Activated T-helper 1 cell treated with anti-CD3 and anti-CD28 coated beads, Interleukin-12 subunit alpha, Interleukin-12 subunit beta, Interleukin-2, Interleukin-4 antibody, amounts not matched to agents 30 ng/mL and 10 ng/mL and 1 ng/mL, durations not matched to agents 14 hours and 24 hours and 36 hours (primary cell): ENCODE measurements at regions not wholly inside any gene's neighbourhood (a gene's known extent, or its start where the extent isn't known, plus 50 kb on each side); places are given as distances from the start of the nearest gene placed in this dataset.
"Not testable (repeated sequence)": the region's sequence is repeated elsewhere in the genome, so short reads cannot be mapped to it uniquely, and the experiment has no call there.

Experiments
- DNase-seq: peaks from one replicate; pipeline ENCODE4 v3.0.0; 2021; ENCODE audit warnings: low spot score
- H3K27ac Mint-ChIP-seq: one replicate; pipeline ENCODE4 v1.8.0; 2021; ENCODE audit warnings: mild to moderate bottlenecking, mixed read lengths
- H3K27me3 Mint-ChIP-seq: one replicate; pipeline ENCODE4 v1.8.0; 2022; ENCODE audit warnings: mild to moderate bottlenecking, moderate library complexity, mixed read lengths; ENCODE audit not compliant: insufficient read depth
- H3K36me3 Mint-ChIP-seq: one replicate; pipeline ENCODE4 v1.8.0; 2021; ENCODE audit warnings: low read depth, mixed read lengths
- H3K4me1 Mint-ChIP-seq: one replicate; pipeline ENCODE4 v1.8.0; 2021; ENCODE audit warnings: low read depth, mixed read lengths
- H3K4me3 Mint-ChIP-seq: one replicate; pipeline ENCODE4 v1.8.0; 2021; ENCODE audit warnings: mild to moderate bottlenecking, moderate library complexity, mixed read lengths
- H3K9me3 Mint-ChIP-seq: one replicate; pipeline ENCODE4 v1.8.0; 2021; ENCODE audit warnings: mixed read lengths
- intact Hi-C: fragments of 100-400 bp; cut with micrococcal nuclease; formaldehyde crosslinking; loops from one replicate; pipeline ENCODE4 v1.15.1; 2024

GRCh38 chr2:31674446-31674845 is 93.7 kb upstream of the SRD5A2 start:
- no peak overlapping the region for H3K27ac Mint-ChIP-seq
- no peak for DNase-seq
- no peak overlapping the region for H3K4me3 Mint-ChIP-seq

GRCh38 chr2:31666878-31667277 is 86.1 kb upstream of the SRD5A2 start:
- no peak overlapping the region for H3K27ac Mint-ChIP-seq
- peaks cover 7% of the 10 kb centered on the region for H3K9me3 Mint-ChIP-seq
- no peaks in the 10 kb centered on the region for H3K36me3 Mint-ChIP-seq
- DNase-seq: no peak
- peaks cover 4% of the 10 kb centered on the region for H3K27me3 Mint-ChIP-seq
- no peaks in the 10 kb centered on the region for H3K4me1 Mint-ChIP-seq
- no peak overlapping the region for H3K4me3 Mint-ChIP-seq
- intact Hi-C loops: no loop called here

More at GRCh38 chr2:31674446-31674845, 93.7 kb upstream of the SRD5A2 start:
- Mint-ChIP-seq H3K9me3 (peaks cover 11% of the 10 kb centered on the region), H3K36me3 (no peaks in the 10 kb centered on the region), H3K27me3 (peaks cover 4% of the 10 kb centered on the region), H3K4me1 (no peaks in the 10 kb centered on the region)
- intact Hi-C loops: no loop called here

GRCh38 chr2:31664949-31665724 is 84.4 kb upstream of the SRD5A2 start:
- no peaks in the 10 kb centered on the region for H3K27me3 Mint-ChIP-seq
- DNase-seq: no peak
- intact Hi-C loops: no loop called here
- H3K27ac Mint-ChIP-seq: no peak overlapping the region
- H3K9me3 Mint-ChIP-seq: peaks cover 10% of the 10 kb centered on the region
- no peaks in the 10 kb centered on the region for H3K4me1 Mint-ChIP-seq
- no peaks in the 10 kb centered on the region for H3K36me3 Mint-ChIP-seq
- no peak overlapping the region for H3K4me3 Mint-ChIP-seq

GRCh38 chr2:31660812-31661335 is 80.1 kb upstream of the SRD5A2 start:
- intact Hi-C loops: no loop called here
- no peaks in the 10 kb centered on the region for H3K4me1 Mint-ChIP-seq
- H3K27ac Mint-ChIP-seq: no peak overlapping the region
- H3K36me3 Mint-ChIP-seq: no peaks in the 10 kb centered on the region
- no peak overlapping the region for H3K4me3 Mint-ChIP-seq
- H3K9me3 Mint-ChIP-seq: peaks cover 10% of the 10 kb centered on the region
- no peak for DNase-seq
- no peaks in the 10 kb centered on the region for H3K27me3 Mint-ChIP-seq

GRCh38 chr2:31660165-31660564 is 79.4 kb upstream of the SRD5A2 start:
- H3K36me3 Mint-ChIP-seq: no peaks in the 10 kb centered on the region
- H3K27ac Mint-ChIP-seq: no peak overlapping the region
- intact Hi-C loops: no loop called here
- no peak overlapping the region for H3K4me3 Mint-ChIP-seq
- no peaks in the 10 kb centered on the region for H3K27me3 Mint-ChIP-seq
- H3K9me3 Mint-ChIP-seq: peaks cover 10% of the 10 kb centered on the region
- no peaks in the 10 kb centered on the region for H3K4me1 Mint-ChIP-seq
- DNase-seq: no peak

GRCh38 chr2:31654241-31654640 is 73.5 kb upstream of the SRD5A2 start:
- no peak overlapping the region for H3K27ac Mint-ChIP-seq
- intact Hi-C loops: no loop called here
- no peaks in the 10 kb centered on the region for H3K9me3 Mint-ChIP-seq
- no peak for DNase-seq
- no peak overlapping the region for H3K4me3 Mint-ChIP-seq
- H3K36me3 Mint-ChIP-seq: no peaks in the 10 kb centered on the region
- no peaks in the 10 kb centered on the region for H3K4me1 Mint-ChIP-seq
- H3K27me3 Mint-ChIP-seq: no peaks in the 10 kb centered on the region

- Mint-ChIP-seq H3K4me3 (no peak overlapping the region), H3K36me3 (no peaks in the 10 kb centered on the region), H3K9me3 (no peaks in the 10 kb centered on the region), H3K27me3 (no peaks in the 10 kb centered on the region), H3K4me1 (no peaks in the 10 kb centered on the region), H3K27ac (no peak overlapping the region)
- intact Hi-C loops: no loop called here
- no peak for DNase-seq
Observed at GRCh38 chr2:31651736-31652135, 71.0 kb upstream of the SRD5A2 start.

- no peaks in the 10 kb centered on the region for H3K36me3 Mint-ChIP-seq
- no peak overlapping the region for H3K27ac Mint-ChIP-seq
- H3K4me3 Mint-ChIP-seq: no peak overlapping the region
- no peak for DNase-seq
- H3K27me3 Mint-ChIP-seq: no peaks in the 10 kb centered on the region
- intact Hi-C loops: no loop called here
- H3K9me3 Mint-ChIP-seq: no peaks in the 10 kb centered on the region
- H3K4me1 Mint-ChIP-seq: no peaks in the 10 kb centered on the region
Observed at GRCh38 chr2:31651267-31651666, 70.5 kb upstream of the SRD5A2 start.

- Mint-ChIP-seq H3K36me3 (no peaks in the 10 kb centered on the region), H3K4me1 (no peaks in the 10 kb centered on the region), H3K27me3 (peaks cover 1% of the 10 kb centered on the region), H3K9me3 (no peaks in the 10 kb centered on the region), H3K4me3 (no peak overlapping the region), H3K27ac (no peak overlapping the region)
- intact Hi-C loops: no loop called here
- DNase-seq: no peak
Observed at GRCh38 chr2:31644551-31644950, 63.8 kb upstream of the SRD5A2 start.

GRCh38 chr2:31642707-31643106 is 62.0 kb upstream of the SRD5A2 start:
- Mint-ChIP-seq H3K27ac (no peak overlapping the region), H3K36me3 (no peaks in the 10 kb centered on the region), H3K27me3 (peaks cover 1% of the 10 kb centered on the region), H3K9me3 (no peaks in the 10 kb centered on the region), H3K4me3 (no peak overlapping the region), H3K4me1 (no peaks in the 10 kb centered on the region)
- DNase-seq: no peak
- intact Hi-C loops: no loop called here

GRCh38 chr2:31632201-31632600 is 51.5 kb upstream of the SRD5A2 start:
- H3K27me3 Mint-ChIP-seq, H3K36me3 Mint-ChIP-seq, H3K4me3 Mint-ChIP-seq, H3K9me3 Mint-ChIP-seq, H3K27ac Mint-ChIP-seq, H3K4me1 Mint-ChIP-seq, intact Hi-C loops, DNase-seq: not testable (repeated sequence)
